ENCODE measurements at regions not wholly inside any gene's neighbourhood (a gene's known extent, or its start where the extent isn't known, plus 50 kb on each side); places are given as distances from the start of the nearest gene placed in this dataset.

DNA sequence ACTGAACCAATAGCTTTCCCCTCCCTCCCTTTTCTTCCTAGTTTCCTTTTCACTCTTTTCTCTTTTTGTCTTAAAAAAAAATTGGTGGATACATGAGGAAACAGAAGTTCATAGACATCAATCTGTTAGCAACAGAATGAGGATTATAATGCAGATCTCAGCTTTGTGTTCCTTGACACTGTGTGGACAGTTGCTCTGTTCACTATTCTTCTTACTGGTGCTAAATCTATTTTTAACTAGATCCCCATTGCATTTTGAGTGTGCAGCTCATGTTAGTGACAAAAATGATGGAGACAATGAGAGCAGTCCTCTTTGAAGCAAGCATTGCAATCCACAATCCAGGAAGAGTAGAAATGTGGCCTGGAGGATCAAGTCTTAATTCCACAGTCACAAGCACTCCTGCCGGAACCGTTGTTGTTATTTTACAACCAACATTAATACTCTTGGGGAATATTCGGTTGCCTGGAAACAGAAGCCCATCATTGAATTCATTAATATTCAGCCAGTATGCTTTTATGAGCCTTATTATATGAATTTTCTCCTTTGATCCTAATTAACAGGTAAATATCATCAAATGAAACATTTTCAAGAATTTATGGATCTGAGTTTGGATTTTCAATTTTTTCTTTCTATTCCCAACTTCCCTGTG, 1016.8 kb downstream of the NTRK3 start:
- DNase-seq (ENCODE audit: low spot score): no peak

DNA sequence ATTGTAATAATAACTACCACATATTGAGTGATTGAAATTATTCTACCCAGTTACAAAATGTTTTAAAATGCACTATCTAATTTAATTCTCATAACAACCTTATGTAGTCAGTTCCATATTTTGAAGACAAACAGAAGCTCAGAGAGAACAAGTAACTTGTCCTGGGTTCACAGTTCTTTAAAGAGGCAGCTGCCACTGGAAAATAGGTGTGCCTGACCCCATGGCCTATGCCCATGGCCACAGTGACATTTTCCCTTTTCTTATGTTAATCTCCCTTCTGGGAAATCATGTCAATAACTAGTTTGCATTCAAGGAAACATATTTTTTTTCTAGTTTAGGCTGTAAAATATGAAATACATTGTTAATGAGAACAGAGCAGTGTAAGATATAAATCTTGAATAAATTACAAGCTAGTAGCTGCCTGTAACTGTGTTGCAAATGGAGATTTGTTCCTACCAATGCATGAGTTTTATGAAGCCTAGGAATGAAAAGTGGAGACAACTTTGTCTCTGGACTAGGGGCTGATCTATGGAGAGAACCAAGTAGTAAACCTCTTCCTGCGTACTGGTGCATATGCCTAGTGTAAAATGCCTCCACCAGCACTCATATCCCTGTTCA, 1018.0 kb downstream of the NTRK3 start:
- no peak for DNase-seq (ENCODE audit: low spot score)

DNA sequence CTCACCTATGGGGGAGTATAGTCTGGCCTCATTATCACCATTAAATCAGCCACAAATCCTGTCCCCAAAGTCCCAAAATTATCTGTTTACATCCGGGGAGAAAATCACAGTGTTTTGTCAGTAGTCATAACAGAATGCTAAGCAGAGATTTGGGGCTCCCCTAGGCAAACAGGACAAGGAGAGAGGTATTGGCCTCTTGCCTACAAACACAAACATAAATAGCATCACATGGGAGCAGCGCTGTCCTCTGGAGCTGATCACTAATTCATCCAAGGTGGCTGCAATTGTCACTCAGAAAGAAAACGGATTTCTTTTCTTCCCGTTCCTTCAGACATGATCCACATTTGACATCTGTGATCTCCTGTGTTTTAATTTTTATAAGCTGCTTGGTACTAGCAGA, 1028.1 kb downstream of the NTRK3 start:
- DNase-seq (ENCODE audit: low spot score): no peak

- DNase-seq (ENCODE audit: low spot score): no peak
Observed at GRCh38 chr15:87227846-87228245, 1028.7 kb downstream of the NTRK3 start.

DNA sequence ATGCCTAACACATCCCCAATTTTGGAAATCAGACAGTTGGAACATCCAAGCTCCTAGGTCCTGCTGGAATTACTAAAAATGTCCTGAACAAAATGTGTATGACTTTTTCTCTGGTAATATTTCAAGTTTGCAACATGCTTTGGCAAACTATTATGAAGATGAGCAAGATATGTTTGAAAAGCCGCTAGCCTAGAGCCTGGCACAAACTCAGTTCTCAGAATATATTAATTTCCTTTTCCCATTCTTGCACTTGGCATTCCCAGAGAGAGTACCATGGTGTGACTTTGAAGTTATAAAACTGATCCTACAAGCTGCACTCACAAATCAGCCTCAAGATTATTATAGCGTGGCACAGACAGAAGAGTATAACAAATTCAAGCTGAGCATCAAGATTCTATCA, 1031.1 kb downstream of the NTRK3 start:
- DNase-seq (ENCODE audit: low spot score): no peak

GRCh38 chr15:87224404-87224803, 1032.1 kb downstream of the NTRK3 start:
- no peak for DNase-seq (ENCODE audit: low spot score)

GRCh38 chr15:87219650-87220615, 1036.6 kb downstream of the NTRK3 start:
- DNase-seq (ENCODE audit: low spot score): no peak

DNA sequence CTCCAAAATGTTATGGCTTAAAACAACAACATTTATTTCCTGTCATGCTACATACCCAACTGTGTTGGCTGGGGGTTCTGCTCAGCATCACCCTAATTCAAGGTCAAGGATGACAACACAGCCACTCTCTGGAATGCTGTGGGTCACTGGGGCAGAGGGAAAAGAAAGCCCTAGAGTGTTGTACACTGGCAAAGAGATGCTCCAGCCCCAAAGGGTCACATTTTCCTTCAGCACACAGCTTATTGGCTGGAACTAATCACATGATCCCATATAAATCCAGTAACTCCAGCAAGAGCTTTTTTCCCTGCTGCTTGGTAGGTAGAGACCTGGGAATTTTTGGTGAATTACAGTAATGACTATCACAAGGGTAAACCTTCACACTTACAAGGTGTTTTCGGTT, 1041.4 kb downstream of the NTRK3 start:
- DNase-seq (ENCODE audit: low spot score): no peak

GRCh38 chr15:87213626-87214025, 1042.9 kb downstream of the NTRK3 start:
- no peak for DNase-seq (ENCODE audit: low spot score)

DNA sequence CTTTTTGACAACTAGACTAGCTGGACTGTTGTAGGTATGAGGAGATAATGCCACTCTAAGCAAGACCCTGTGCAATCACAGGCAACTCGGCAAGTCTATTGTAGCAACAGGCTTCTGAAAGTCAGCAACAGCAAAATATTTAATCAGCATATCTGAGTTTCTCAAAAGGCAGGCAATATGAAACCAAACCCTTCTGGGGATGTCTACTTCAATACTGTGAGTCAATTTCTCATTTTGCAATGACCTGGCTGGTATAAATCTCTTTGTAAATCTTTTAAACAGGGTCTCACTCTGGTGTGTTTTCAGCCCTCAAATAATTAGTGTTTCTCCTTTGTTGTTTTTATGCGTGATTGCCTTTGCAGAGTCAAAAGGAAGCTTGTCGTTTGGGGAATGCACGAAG, 1044.5 kb downstream of the NTRK3 start:
- no peak for DNase-seq (ENCODE audit: low spot score)

DNA sequence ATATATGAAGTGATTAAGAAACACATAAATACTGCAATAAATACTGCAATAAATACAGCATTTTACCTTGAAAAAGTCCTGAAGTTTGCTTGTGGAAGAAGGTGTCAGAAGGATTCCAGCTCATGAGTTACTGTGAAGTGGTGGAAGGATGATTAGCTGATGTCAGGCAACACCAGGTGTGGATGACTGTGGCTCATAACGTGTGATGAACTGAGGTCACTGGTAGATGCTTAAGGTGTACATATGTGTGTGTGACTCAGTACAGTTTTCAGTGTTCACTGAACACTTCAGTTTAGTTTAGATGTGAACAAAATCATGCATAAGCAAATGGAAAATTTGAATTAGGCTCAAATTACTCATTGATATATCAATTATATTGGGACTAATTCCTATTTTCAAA, 1045.0 kb downstream of the NTRK3 start:
- DNase-seq (ENCODE audit: low spot score): no peak

- DNase-seq (ENCODE audit: low spot score): no peak
Observed at GRCh38 chr15:87209891-87210689, 1046.4 kb downstream of the NTRK3 start.

- DNase-seq (ENCODE audit: low spot score): no peak
Observed at GRCh38 chr15:87207990-87208580, 1048.5 kb downstream of the NTRK3 start.

DNA sequence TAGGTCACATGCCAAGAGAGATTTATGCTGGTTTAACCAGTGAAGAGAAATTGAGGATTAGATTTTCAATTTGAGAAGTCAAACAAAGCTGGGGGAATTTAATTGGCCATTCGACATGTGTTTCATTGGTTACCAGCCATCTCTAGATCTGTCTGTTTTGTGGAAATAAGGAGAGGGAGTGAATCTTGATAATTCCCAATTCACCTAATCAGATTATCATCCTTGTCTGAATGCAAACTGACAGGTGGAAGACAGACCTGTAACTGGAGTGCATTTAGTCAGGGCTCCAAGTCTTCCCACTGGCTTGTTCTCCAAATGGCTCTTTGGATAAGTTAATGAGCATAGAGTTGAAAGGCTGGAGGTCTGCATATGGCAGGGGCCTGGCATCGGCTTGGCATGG, 1049.3 kb downstream of the NTRK3 start:
- DNase-seq (ENCODE audit: low spot score): no peak

DNA sequence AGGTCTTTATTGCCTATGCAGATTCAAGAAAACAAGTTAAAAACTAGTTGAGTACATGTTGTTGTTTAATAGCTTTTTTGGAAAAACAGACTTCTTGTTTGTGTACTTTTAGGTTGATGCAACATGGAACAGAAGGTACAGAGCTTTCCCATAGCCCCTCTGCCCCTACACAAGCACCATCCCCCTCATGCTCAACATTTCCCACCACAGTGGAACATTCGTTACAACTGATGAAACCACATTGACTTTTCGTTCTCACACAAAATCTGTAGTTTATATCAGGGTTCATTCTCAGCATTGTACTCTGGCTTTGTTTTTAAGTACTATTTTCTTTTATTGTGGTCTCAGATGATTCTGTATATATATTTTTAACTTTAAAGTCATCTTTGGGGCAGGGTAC, 1054.6 kb downstream of the NTRK3 start:
- DNase-seq (ENCODE audit: low spot score): no peak

DNA sequence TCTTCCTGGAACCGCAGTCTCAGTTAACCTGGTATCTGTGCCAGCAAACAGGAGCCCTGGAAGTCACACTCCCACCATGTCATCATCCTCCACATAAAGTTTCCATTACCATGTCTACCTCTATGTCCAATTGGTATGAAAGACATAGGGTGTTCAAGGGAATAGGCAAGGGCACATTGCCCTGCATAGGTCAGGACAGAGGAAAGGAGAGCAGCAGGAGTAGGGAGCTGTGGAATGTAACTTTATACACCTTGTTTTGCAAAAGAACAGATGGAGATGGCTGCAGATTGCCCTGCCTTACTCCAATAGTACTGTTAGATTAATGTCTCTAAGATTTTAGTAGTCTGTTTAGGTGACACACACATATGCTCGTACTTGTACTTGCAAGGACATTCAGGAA, 1056.4 kb downstream of the NTRK3 start:
- DNase-seq (ENCODE audit: low spot score): no peak

DNA sequence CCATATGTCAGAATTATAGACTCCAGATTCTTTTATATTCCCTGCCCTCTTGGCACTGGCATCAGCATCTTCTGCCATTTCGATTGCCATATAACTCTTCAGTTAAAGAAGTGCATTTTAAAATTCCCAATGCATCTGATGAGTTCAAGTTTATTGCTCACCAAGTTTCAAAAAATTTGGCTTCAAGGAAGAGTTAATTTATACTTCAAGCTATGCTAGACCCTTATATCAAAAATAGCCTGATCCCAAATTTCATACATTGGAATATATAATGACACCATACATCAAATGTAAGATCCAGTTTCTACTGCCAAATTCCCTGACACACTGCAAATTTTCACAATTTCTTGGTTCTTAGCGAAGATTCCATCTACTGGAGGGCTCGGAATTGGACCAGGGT, 1058.6 kb downstream of the NTRK3 start:
- DNase-seq (ENCODE audit: low spot score): no peak

- no peak for DNase-seq (ENCODE audit: low spot score)
Observed at GRCh38 chr15:87196498-87196897, 1060.0 kb downstream of the NTRK3 start.

GRCh38 chr15:87193481-87193880, 1063.1 kb downstream of the NTRK3 start:
- DNase-seq (ENCODE audit: low spot score): no peak

DNA sequence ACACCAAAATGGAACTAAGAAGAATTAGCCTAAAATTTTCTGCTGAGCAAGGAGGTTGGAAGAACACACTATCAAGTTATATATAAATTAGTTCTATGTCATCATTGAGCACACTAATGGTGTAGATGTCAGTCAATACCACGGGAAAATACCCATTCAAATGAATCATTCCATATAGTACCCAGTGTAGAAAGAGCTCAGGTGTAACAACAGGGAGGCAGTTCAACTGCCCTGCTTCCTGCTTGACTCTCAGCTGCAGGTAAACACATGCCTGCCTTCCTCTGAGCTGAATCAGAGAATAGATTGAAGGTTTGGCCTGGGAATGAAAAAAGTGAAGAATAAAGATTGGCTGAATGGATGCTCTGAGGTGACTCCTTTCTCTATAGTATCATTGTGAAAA, 1088.0 kb downstream of the AGBL1 start:
- no peak for DNase-seq (ENCODE audit: low spot score)

- DNase-seq (ENCODE audit: low spot score): no peak
Observed at GRCh38 chr15:87167055-87167454, 1087.4 kb downstream of the AGBL1 start.

DNA sequence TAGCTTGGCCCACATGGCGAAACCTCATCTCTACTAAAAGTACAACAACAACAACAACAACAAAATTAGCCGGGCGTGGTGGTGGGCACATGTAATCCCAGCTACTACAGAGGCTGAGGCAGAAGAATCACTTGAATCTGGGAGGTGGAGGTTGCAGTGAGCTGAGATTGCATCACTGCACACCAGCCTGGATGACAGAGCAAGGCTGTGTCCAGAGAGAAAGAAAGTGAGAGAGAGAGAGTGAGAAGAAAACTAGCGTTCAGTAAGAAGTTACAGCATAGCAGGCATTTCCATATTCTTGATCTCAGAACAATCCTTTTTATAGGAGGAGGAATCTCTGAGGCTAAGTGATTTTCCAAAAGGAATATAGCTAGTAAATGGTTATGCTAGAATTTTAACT, 1076.1 kb downstream of the AGBL1 start:
- DNase-seq (ENCODE audit: low spot score): no peak

Measured in CD4-positive, alpha-beta T cell treated with Interleukin-2 at 100 ng/mL for 4 hours (primary cell).